G401 (cell line): ENCODE measurements at regions not wholly inside any gene's neighbourhood (a gene's known extent, or its start where the extent isn't known, plus 50 kb on each side); places are given as distances from the start of the nearest gene placed in this dataset.

Experiments used
- DNase-seq: peaks from one replicate; pipeline ENCODE4 v3.0.0-alpha.2; 2015; ENCODE audit warnings: low spot score
- in situ Hi-C: cut with HindIII; loops from 2 replicates; pipeline ENCODE4 v1.10.0; 2016; ENCODE audit warnings: low sequenced_read_pairs, mixed read lengths

GRCh38 chr13:99894105-99894839 is 77.3 kb downstream of the ZIC5 start:
- no peak for DNase-seq
- in situ Hi-C loops, result no loop called here

GRCh38 chr13:99893567-99893966 is 78.0 kb downstream of the ZIC5 start:
- DNase-seq, result no peak
- in situ Hi-C loops, result no loop called here

- in situ Hi-C loops, result no loop called here
- DNase-seq, result no peak
These were observed 78.6 kb downstream of the ZIC5 start for GRCh38 chr13:99892866-99893504.

- no peak for DNase-seq
- in situ Hi-C loops, result no loop called here
These were observed 79.4 kb downstream of the ZIC5 start for GRCh38 chr13:99892196-99892613.

- no peak for DNase-seq
- in situ Hi-C loops, result no loop called here
These were observed 84.9 kb downstream of the ZIC5 start for GRCh38 chr13:99886706-99887105.

- no peak for DNase-seq
- in situ Hi-C loops, result no loop called here
These were observed 86.7 kb downstream of the ZIC5 start for GRCh38 chr13:99884913-99885312.

- in situ Hi-C loops, result no loop called here
- no peak for DNase-seq
These were observed 87.8 kb downstream of the ZIC5 start for GRCh38 chr13:99883805-99884204.

- DNase-seq, result peak; percentile 82
- in situ Hi-C loops, result no loop called here
These were observed 92.5 kb downstream of the ZIC5 start for GRCh38 chr13:99878921-99879610.

GRCh38 chr13:99876651-99877050 is 94.9 kb downstream of the ZIC5 start:
- no peak for DNase-seq
- in situ Hi-C loops, result no loop called here

GRCh38 chr13:99875391-99875790 is 96.2 kb downstream of the ZIC5 start:
- in situ Hi-C loops, result no loop called here
- DNase-seq, result peak; percentile 81

GRCh38 chr13:99873832-99874430 is 97.6 kb downstream of the ZIC5 start:
- peak; percentile 72 for DNase-seq
- in situ Hi-C loops, result no loop called here

GRCh38 chr13:99873141-99873540 is 98.4 kb downstream of the ZIC5 start:
- peak; percentile 69 for DNase-seq
- in situ Hi-C loops, result no loop called here

GRCh38 chr13:99871249-99871898 is 100.2 kb downstream of the ZIC5 start:
- in situ Hi-C loops, result no loop called here
- DNase-seq, result peak; percentile 98

GRCh38 chr13:99870541-99870940 is 101.0 kb downstream of the ZIC5 start:
- peak; percentile 45 for DNase-seq
- in situ Hi-C loops, result no loop called here

- DNase-seq, result no peak
- in situ Hi-C loops, result no loop called here
These were observed 101.7 kb downstream of the ZIC5 start for GRCh38 chr13:99869830-99870229.

- no peak for DNase-seq
- in situ Hi-C loops, result no loop called here
These were observed 102.8 kb downstream of the ZIC5 start for GRCh38 chr13:99868767-99869166.

- DNase-seq, result peak; percentile 87
- in situ Hi-C loops, result no loop called here
These were observed 103.9 kb downstream of the ZIC5 start for GRCh38 chr13:99867535-99868257.

GRCh38 chr13:99866781-99867180 is 104.8 kb downstream of the ZIC5 start:
- in situ Hi-C loops, result no loop called here
- peak; percentile 84 for DNase-seq

GRCh38 chr13:99865420-99865930 is 106.1 kb downstream of the ZIC5 start:
- DNase-seq, result peak; percentile 75
- in situ Hi-C loops, result no loop called here
